HAP-1 (cell line): ENCODE measurements at regions not wholly inside any gene's neighbourhood (a gene's known extent, or its start where the extent isn't known, plus 50 kb on each side); places are given as distances from the start of the nearest gene placed in this dataset.

ENCODE experiments used
- DNase-seq, 2 experiments: peaks; one replicate each; pipeline ENCODE4 v3.0.0-alpha.2; 2016 to 2020; ENCODE audit warnings: low spot score in 2 of 2
- H3K27me3 ChIP-seq: fragments of 250-450 bp; sonication (Bioruptor Pico); 2 replicates; pipeline ENCODE4 v1.5.1; 2020; ENCODE audit warnings: low read depth, mild to moderate bottlenecking, moderate library complexity
- H3K36me3 ChIP-seq: fragments of 250-450 bp; sonication (Bioruptor Pico); replicated peaks from 2 replicates; pipeline ENCODE4 v1.5.1; 2020; ENCODE audit warnings: mild to moderate bottlenecking
- H3K4me1 ChIP-seq: fragments of 250-450 bp; sonication (Bioruptor Pico); 2 replicates; pipeline ENCODE4 v1.5.1; 2020; ENCODE audit warnings: mild to moderate bottlenecking
- H3K4me3 ChIP-seq: fragments of 250-450 bp; sonication (Bioruptor Pico); 2 replicates; pipeline ENCODE4 v1.5.1; 2020; ENCODE audit warnings: mild to moderate bottlenecking, moderate library complexity
- H3K9me3 ChIP-seq: fragments of 250-450 bp; sonication (Bioruptor Pico); 2 replicates; pipeline ENCODE4 v1.5.1; 2020; ENCODE audit warnings: mild to moderate bottlenecking, moderate library complexity
- in situ Hi-C: fragments of 300-500 bp; cut with MboI; formaldehyde crosslinking; loops from 3 replicates; pipeline ENCODE4 v1.14.3; 2020; ENCODE audit warnings: low sequenced_read_pairs, inconsistent platforms, mixed read lengths

GRCh38 chr4:177759729-177760128 is 317.5 kb upstream of the AGA start:
- Histone ChIP-seq H3K9me3 (no peaks in the 10 kb centered on the region), H3K36me3 (no peaks in the 10 kb centered on the region), H3K27me3 (no peaks in the 10 kb centered on the region), H3K4me3 (no peak overlapping the region), H3K4me1 (no peaks in the 10 kb centered on the region)
- in situ Hi-C loops: no loop called here
- DNase-seq: no peak

DNA sequence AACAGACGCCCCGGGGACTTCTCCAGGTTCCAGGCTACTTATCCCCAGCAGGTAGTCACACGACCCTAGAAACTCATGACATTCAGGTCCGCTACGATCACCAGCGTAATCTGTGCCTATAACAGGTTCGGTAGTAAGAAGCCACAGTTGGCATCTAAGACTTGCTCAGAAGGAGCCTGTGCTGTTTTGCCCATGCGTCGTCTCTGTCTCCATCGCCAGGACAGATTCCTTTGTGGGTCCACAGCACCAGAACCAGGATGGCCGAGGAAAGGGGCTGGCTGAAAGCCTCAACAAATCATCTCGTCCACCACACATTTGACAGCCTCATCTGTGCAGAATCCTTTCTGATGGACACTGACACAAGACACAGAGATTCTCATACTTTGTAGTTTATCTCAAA is 319.5 kb upstream of the AGA start:
- Histone ChIP-seq H3K9me3 (no peaks in the 10 kb centered on the region), H3K27me3 (no peaks in the 10 kb centered on the region), H3K4me3 (no peak overlapping the region), H3K4me1 (no peaks in the 10 kb centered on the region), H3K36me3 (no peaks in the 10 kb centered on the region)
- in situ Hi-C loops: no loop called here
- DNase-seq: no peak

GRCh38 chr4:177769155-177769554 is 326.9 kb upstream of the AGA start:
- in situ Hi-C loops: no loop called here
- DNase-seq: no peak
- Histone ChIP-seq H3K4me3 (no peak overlapping the region), H3K9me3 (no peaks in the 10 kb centered on the region), H3K36me3 (no peaks in the 10 kb centered on the region), H3K27me3 (no peaks in the 10 kb centered on the region), H3K4me1 (no peaks in the 10 kb centered on the region)

GRCh38 chr4:177770776-177771175 is 328.5 kb upstream of the AGA start:
- H3K4me3 ChIP-seq: no peak overlapping the region
- in situ Hi-C loops: no loop called here
- no peaks in the 10 kb centered on the region for H3K4me1 ChIP-seq
- no peaks in the 10 kb centered on the region for H3K9me3 ChIP-seq
- no peaks in the 10 kb centered on the region for H3K36me3 ChIP-seq
- no peaks in the 10 kb centered on the region for H3K27me3 ChIP-seq
- no peak for DNase-seq

GRCh38 chr4:177771645-177772044 is 329.4 kb upstream of the AGA start:
- H3K9me3 ChIP-seq: no peaks in the 10 kb centered on the region
- no peak overlapping the region for H3K4me3 ChIP-seq
- in situ Hi-C loops: no loop called here
- no peaks in the 10 kb centered on the region for H3K36me3 ChIP-seq
- DNase-seq: no peak
- H3K27me3 ChIP-seq: no peaks in the 10 kb centered on the region
- no peaks in the 10 kb centered on the region for H3K4me1 ChIP-seq

GRCh38 chr4:177778623-177779022 is 336.4 kb upstream of the AGA start:
- H3K4me3 ChIP-seq: no peak overlapping the region
- in situ Hi-C loops: no loop called here
- no peaks in the 10 kb centered on the region for H3K4me1 ChIP-seq
- no peak for DNase-seq
- H3K36me3 ChIP-seq: no peaks in the 10 kb centered on the region
- no peaks in the 10 kb centered on the region for H3K9me3 ChIP-seq
- H3K27me3 ChIP-seq: 0 out of 2 replicates have a peak, but pooled peaks cover 2% of the 10 kb centered on the region

DNA sequence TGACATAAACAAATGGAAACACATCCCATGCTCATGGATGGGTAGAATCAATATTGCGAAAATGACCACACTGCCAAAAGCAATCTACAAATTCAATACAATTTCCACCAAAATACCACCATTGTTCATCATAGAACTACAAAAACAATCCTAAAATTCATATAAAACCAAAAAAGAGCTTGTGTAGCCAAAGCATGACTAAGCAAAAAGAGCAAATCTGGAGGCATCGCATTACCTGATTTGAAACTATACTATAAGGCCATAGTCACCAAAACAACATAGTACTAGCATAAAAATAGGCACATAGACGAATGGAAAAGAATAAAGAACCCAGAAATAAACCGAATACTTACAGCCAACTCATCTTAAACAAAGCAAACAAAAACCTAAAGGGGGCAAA is 342.8 kb upstream of the AGA start:
- H3K9me3 ChIP-seq: no peaks in the 10 kb centered on the region
- in situ Hi-C loops: no loop called here

DNA sequence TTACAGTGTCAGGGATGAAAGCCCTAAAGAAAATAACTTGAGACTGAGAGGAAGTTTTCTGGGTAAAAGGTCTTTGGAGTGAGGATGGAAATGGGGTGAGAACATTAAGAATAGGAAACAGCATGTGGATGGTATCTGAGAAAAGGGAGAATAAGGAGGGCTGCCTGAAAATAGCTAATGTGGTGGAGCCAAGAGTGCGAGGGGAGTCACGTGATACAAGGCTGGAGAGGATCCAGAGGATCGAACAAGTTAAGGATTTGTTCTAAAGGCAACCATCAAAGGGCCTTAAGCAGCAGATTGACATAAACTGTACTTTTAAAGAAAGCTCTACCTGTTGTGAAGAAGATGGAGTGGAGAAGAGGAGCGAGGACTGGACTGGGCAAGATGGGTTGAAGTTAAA is 347.4 kb upstream of the AGA start:
- H3K27me3 ChIP-seq: no peaks in the 10 kb centered on the region
- no peaks in the 10 kb centered on the region for H3K9me3 ChIP-seq
- in situ Hi-C loops: no loop called here
- H3K4me1 ChIP-seq: peaks cover 5% of the 10 kb centered on the region
- no peak for DNase-seq
- no peaks in the 10 kb centered on the region for H3K36me3 ChIP-seq
- H3K4me3 ChIP-seq: no peak overlapping the region

More for the DNA sequence above, 342.8 kb upstream of the AGA start:
- Histone ChIP-seq H3K27me3 (no peaks in the 10 kb centered on the region), H3K4me3 (no peak overlapping the region), H3K36me3 (no peaks in the 10 kb centered on the region), H3K4me1 (no peaks in the 10 kb centered on the region)
- DNase-seq: no peak

DNA sequence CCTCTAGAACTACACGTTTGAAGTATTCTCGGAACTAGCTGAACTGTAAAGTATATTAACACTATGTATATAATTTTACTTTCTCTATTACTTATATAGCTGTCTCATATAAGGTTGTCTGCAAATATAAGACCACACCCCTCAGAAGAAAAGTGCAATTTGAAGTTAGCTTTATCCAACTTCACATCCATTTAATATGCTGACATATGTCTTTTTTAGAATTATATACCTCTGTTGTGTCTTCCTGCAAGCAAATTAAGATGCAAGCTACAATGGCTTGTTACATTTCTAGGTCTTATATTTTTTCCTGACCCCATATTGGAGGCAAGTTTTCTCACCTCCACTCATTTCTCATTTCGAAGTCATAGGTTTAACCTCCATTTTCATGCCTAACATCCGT is 349.0 kb upstream of the AGA start:
- in situ Hi-C loops: no loop called here
- no peaks in the 10 kb centered on the region for H3K36me3 ChIP-seq
- H3K4me1 ChIP-seq: peaks cover 5% of the 10 kb centered on the region
- DNase-seq: no peak
- H3K4me3 ChIP-seq: no peak overlapping the region
- no peaks in the 10 kb centered on the region for H3K27me3 ChIP-seq
- no peaks in the 10 kb centered on the region for H3K9me3 ChIP-seq

DNA sequence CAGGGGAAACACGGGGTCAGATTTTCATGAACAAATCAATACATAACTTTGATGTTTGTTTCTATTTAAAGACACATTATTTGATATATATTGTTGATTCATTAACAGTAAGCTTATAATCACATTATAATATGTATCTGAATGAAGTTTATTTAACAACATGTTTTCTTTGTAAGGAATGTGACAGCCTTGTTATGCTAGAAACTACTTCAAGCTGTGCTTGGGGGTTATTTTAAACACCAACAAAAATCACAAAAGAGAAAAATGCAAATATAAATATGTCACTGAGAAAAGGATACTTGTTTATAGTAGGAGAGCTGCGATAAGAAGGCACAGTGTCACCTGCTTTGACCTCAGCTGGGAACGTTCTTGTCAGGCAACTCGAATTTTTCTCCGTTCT is 354.6 kb upstream of the AGA start:
- Histone ChIP-seq H3K4me1 (peaks cover 5% of the 10 kb centered on the region), H3K9me3 (no peaks in the 10 kb centered on the region), H3K27me3 (no peaks in the 10 kb centered on the region), H3K36me3 (no peaks in the 10 kb centered on the region), H3K4me3 (no peak overlapping the region)
- no peak for DNase-seq
- in situ Hi-C loops: no loop called here

DNA sequence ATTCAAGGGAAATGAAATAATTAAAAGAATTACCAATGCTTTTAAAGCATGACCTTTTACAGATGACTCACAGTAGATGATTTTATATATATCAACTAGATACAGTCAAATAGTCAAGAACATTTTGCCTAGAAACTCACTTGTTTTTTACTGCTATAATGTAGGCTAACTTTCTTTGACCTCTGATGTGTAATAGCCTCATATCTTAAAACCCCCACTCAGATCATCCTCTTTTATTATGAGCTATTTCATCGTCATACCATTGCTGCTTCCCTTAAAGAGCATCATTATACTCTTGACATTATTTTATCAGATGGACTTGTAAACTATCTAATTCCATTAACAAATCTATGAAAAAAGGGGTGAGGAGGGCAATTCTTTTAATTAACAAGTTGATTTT is 355.9 kb upstream of the AGA start:
- in situ Hi-C loops: no loop called here
- DNase-seq: no peak

DNA sequence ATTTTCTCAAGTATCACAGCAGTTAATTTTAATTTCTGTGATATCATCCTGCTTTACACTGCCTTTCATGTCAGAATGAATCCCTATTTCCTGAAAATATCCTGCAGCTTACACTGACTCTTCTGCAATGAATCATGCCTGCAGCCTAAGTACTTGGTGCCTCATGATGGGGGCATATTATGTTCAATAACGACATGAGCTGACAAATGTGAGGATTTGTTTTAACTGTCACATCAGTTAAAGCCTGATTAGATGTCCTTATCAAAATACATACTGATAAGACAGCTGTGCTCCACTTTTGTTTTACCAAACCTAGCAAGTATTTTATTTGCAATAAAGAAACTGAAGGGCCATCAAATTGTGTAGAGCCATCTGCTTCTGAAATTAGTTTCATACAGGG is 359.9 kb upstream of the AGA start:
- Histone ChIP-seq H3K36me3 (no peaks in the 10 kb centered on the region), H3K4me1 (no peaks in the 10 kb centered on the region), H3K27me3 (no peaks in the 10 kb centered on the region), H3K4me3 (no peak overlapping the region), H3K9me3 (no peaks in the 10 kb centered on the region)
- in situ Hi-C loops: no loop called here
- DNase-seq: no peak

More for the DNA sequence above, 355.9 kb upstream of the AGA start:
- H3K4me3 ChIP-seq: no peak overlapping the region
- no peaks in the 10 kb centered on the region for H3K9me3 ChIP-seq
- H3K36me3 ChIP-seq: no peaks in the 10 kb centered on the region
- no peaks in the 10 kb centered on the region for H3K27me3 ChIP-seq
- H3K4me1 ChIP-seq: peaks cover 4% of the 10 kb centered on the region

- Histone ChIP-seq H3K36me3 (no peaks in the 10 kb centered on the region), H3K4me3 (no peak overlapping the region), H3K27me3 (no peaks in the 10 kb centered on the region), H3K4me1 (no peaks in the 10 kb centered on the region), H3K9me3 (no peaks in the 10 kb centered on the region)
- in situ Hi-C loops: no loop called here
- no peak for DNase-seq
Measured at GRCh38 chr4:177802661-177803060, 360.4 kb upstream of the AGA start.

DNA sequence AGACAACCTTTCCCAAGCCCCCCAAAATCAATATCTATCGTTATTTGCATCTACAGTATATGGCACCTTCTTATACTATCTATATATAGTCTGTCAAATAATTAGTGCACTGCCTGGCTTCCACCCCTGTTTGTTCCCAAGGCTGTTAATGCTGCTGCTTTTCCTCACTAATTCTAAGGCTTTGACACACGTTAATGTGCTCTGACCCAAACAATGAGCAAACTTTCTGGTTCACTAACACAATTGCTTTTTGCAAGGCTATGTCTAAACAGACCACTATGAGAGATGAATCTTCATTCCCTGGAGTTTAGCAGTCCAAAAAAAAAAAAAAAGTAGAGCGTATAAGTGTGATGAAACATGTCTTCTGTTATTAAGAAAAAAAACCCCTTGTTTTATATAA is 360.9 kb upstream of the AGA start:
- Histone ChIP-seq H3K4me1 (no peaks in the 10 kb centered on the region), H3K27me3 (no peaks in the 10 kb centered on the region), H3K36me3 (no peaks in the 10 kb centered on the region), H3K4me3 (no peak overlapping the region), H3K9me3 (no peaks in the 10 kb centered on the region)
- in situ Hi-C loops: no loop called here
- no peak for DNase-seq

- H3K36me3 ChIP-seq: no peaks in the 10 kb centered on the region
- in situ Hi-C loops: no loop called here
- no peak overlapping the region for H3K4me3 ChIP-seq
Measured at GRCh38 chr4:177809791-177810190, 367.6 kb upstream of the AGA start.

More at GRCh38 chr4:177809791-177810190, 367.6 kb upstream of the AGA start:
- no peaks in the 10 kb centered on the region for H3K27me3 ChIP-seq
- 0 out of 2 replicates have a peak, but pooled peaks cover 3% of the 10 kb centered on the region for H3K4me1 ChIP-seq
- peak; percentile 9 to 11 for DNase-seq
- no peaks in the 10 kb centered on the region for H3K9me3 ChIP-seq
